BJ (cell line): ENCODE measurements at regions not wholly inside any gene's neighbourhood (a gene's known extent, or its start where the extent isn't known, plus 50 kb on each side); places are given as distances from the start of the nearest gene placed in this dataset.

Experiments used
- CTCF ChIA-PET: fragments of 350-600 bp; formaldehyde crosslinking; extraction: SDS; loops from one replicate; lab custom pipeline; 2021; ENCODE audit warnings: antibody characterized with exemption, inconsistent platforms; lab: Yijun Ruan, JAX
- POLR2A ChIA-PET: fragments of 300-600 bp; sonication (Branson Sonifier 250); formaldehyde crosslinking; extraction: SDS; loops from one replicate; lab custom pipeline; 2021; ENCODE audit warnings: antibody characterized with exemption; lab: Charles Lee
- DNase-seq: peaks from one replicate; pipeline ENCODE4 v3.0.0-alpha.2; 2011; ENCODE audit warnings: low read depth
- H3K27me3 ChIP-seq: 2 replicates; pipeline ENCODE4 v1.6.0; 2011; ENCODE audit warnings: low read length; ENCODE audit not compliant: control insufficient read depth, insufficient read depth
- H3K36me3 ChIP-seq: 2 replicates; pipeline ENCODE4 v1.5.1; 2011; ENCODE audit warnings: low read length; ENCODE audit not compliant: control insufficient read depth, insufficient read depth
- H3K4me3 ChIP-seq: 2 replicates; pipeline ENCODE4 v1.5.1; 2011; ENCODE audit warnings: low read depth, mild to moderate bottlenecking, control low read depth, low read length
- CTCF ChIP-seq: IDR thresholded peaks from 2 replicates; pipeline ENCODE4 v1.5.1; 2011; ENCODE audit warnings: low read depth, mild to moderate bottlenecking, control low read depth, inconsistent platforms, low read length, moderate library complexity; ENCODE audit not compliant: insufficient read depth

GRCh38 chr10:64519831-64520230 lies 998.6 kb downstream of the REEP3 start:
- DNase-seq = no peak
- Histone ChIP-seq H3K27me3 (no peaks in the 10 kb centered on the region), H3K4me3 (no peak overlapping the region), H3K36me3 (no peaks in the 10 kb centered on the region)
- CTCF ChIA-PET = no interaction called here
- TF ChIP-seq CTCF = no peak
- POLR2A ChIA-PET = no interaction called here

GRCh38 chr10:64523065-64523759 lies 1002.0 kb downstream of the REEP3 start:
- no peak for TF ChIP-seq CTCF
- Histone ChIP-seq H3K4me3 (no peak overlapping the region), H3K36me3 (no peaks in the 10 kb centered on the region), H3K27me3 (no peaks in the 10 kb centered on the region)
- ChIA-PET POLR2A (no interaction called here), CTCF (interaction anchor here (0.7 kb wide), 1 partner anchor 598 kb away, joined by 3 read pairs; no protein-coding TSS in a partner anchor)
- no peak for DNase-seq

- Histone ChIP-seq H3K4me3 (no peak overlapping the region), H3K27me3 (no peaks in the 10 kb centered on the region), H3K36me3 (no peaks in the 10 kb centered on the region)
- no peak for DNase-seq
- no peak for TF ChIP-seq CTCF
- POLR2A ChIA-PET = no interaction called here
- CTCF ChIA-PET = no interaction called here
Observed at GRCh38 chr10:64528294-64529002, 1007.2 kb downstream of the REEP3 start.

- TF ChIP-seq CTCF = no peak
- DNase-seq = no peak
- ChIA-PET POLR2A (no interaction called here), CTCF (no interaction called here)
- Histone ChIP-seq H3K36me3 (no peaks in the 10 kb centered on the region), H3K4me3 (no peak overlapping the region), H3K27me3 (no peaks in the 10 kb centered on the region)
Observed at GRCh38 chr10:64529003-64529350, 1007.8 kb downstream of the REEP3 start.

GRCh38 chr10:64534616-64535015 lies 1013.4 kb downstream of the REEP3 start:
- DNase-seq = no peak
- Histone ChIP-seq H3K27me3 (no peaks in the 10 kb centered on the region), H3K4me3 (no peak overlapping the region), H3K36me3 (no peaks in the 10 kb centered on the region)
- no peak for TF ChIP-seq CTCF
- ChIA-PET CTCF (no interaction called here), POLR2A (no interaction called here)
